Esophagus squamous epithelium (tissue), 4 donors: ENCODE measurements at regions not wholly inside any gene's neighbourhood (a gene's known extent, or its start where the extent isn't known, plus 50 kb on each side); places are given as distances from the start of the nearest gene placed in this dataset.

Experiments used
- CTCF ChIP-seq, 6 experiments: fragments of 450-650 bp in 4 of 6; fragments of 200-600 bp in 2 of 6; sonication (generic) in 2 of 6; IDR thresholded peaks; one replicate each; pipeline ENCODE4 v1.5.1; 2016 to 2019; ENCODE audit warnings: antibody characterized with exemption in 6 of 6, mild to moderate bottlenecking in 4 of 6, moderate library complexity in 4 of 6
- POLR2A ChIP-seq, 4 donors: fragments of 450-650 bp; IDR thresholded peaks; one replicate each; pipeline ENCODE4 v1.6.1; 2017; ENCODE audit warnings: antibody characterized with exemption in 4 of 4, mild to moderate bottlenecking in 4 of 4, moderate library complexity in 3 of 4

GRCh38 chr15:59886441-59886840 is 117.7 kb upstream of the FOXB1 start:
- TF ChIP-seq POLR2A (IDR thresholded peaks at IDR 0.05) (no peak), CTCF (IDR thresholded peaks at IDR 0.05) (no peak)
